ENCODE measurements at regions not wholly inside any gene's neighbourhood (a gene's known extent, or its start where the extent isn't known, plus 50 kb on each side); places are given as distances from the start of the nearest gene placed in this dataset.
"Not testable (repeated sequence)": the region's sequence is repeated elsewhere in the genome, so short reads cannot be mapped to it uniquely, and the experiment has no call there.

DNA sequence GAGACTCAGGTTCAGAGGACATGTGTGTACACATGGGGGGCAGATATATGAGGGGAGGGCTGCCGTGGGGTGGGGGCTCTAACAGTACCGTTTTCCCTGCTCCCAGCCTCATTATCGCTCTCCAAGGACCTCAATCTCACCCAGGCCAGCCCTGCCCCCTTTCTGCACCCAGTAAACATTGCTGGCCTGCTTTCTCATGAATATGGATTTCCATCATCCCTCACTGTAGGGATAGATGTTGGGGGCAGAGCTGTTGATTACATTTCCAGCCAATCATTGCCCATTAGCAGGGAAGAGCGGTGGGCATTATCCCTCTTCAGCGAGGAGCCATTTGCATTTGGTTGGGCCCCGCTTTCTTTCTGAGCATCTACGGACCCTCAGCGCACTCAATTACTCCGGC lies 273.8 kb downstream of the RPS6KC1 start:
- no peak for DNase-seq

DNA sequence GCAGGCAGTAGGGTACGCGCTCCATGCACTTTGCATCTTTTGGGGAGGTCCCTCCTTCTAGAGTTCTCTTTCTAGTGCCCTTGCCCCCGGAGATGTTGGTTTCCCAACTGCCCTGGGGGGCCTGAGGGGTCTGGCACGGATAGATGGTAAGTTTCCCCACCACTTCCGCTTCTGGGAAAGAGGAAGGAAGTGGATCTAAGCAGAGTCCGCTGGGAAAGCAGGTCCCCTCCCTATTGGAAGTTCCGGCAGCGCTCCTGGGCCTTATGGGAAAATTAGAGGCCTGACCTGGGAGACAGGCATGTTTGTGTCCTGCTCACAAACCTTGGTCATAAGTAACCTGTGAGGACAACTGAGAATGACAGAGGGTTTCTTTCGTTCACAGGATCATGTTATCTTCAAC lies 274.4 kb downstream of the RPS6KC1 start:
- no peak for DNase-seq

DNA sequence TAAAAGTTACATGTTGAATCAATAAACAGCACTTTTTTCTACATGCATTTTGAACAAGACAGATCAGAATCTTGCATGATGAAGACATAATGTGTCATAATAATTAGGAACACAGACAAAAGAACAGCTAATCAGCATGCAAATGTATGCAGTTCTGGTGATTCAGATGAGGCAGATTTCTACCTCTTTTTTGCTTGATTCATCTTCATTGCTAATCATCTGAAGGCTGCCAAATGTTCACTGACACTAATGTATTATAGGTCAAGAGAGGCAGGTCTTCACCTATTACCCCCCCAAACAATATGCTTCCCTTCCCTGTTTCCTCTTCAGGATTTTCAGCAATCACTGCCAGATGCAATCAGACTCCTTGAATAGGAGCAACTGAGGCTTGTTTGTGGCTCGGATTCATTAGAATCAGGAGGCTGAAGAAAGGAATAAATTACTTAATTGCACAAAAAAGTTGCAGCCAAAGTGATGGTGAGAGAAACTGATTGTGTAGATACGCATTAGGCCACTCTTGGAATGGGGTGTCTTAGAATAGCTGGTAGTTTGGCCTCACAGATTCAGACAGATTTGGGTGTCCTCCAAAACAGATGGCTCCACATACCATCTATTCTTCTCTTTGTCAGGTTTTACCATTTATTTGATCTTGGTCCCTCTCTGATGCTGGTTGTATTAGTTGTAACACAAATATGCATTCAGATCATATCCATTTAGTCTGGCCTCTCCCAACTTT lies 275.4 kb downstream of the RPS6KC1 start:
- DNase-seq = no peak

GRCh38 chr1:213327017-213327667 lies 276.1 kb downstream of the RPS6KC1 start:
- no peak for DNase-seq

DNA sequence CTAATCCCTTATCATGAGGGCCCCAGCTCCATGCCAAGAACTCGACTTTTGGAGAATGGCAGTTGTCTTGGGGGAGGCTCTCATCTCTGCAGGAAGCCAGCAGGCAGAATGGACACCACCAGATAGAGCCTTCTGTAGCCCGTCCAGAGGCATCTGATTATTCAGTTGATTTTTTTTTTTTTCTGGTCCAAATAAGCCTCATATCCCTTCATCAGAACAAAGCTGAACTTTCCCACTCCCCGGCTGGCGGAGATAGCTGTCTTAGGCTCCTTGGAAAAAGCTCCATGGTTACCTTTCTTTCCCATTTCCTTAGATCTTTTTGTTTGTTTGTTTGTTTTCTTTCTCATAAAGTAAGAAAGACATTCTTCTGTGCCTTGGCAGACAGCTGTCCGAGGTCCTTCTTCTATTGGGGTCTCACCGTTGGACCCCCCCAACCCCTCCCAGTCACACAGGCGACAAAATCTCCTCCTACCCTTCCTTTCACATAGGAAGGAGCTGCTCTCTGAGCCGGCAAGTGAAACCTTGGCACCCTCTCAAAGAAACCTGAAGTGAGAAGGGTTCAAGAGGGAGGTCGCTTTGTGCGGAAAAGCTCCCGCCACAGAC lies 278.5 kb downstream of the RPS6KC1 start:
- no peak for DNase-seq

- DNase-seq = no peak
These were observed 279.2 kb downstream of the RPS6KC1 start for GRCh38 chr1:213330281-213330680.

- no peak for DNase-seq
These were observed 280.7 kb downstream of the RPS6KC1 start for GRCh38 chr1:213331631-213332175.

DNA sequence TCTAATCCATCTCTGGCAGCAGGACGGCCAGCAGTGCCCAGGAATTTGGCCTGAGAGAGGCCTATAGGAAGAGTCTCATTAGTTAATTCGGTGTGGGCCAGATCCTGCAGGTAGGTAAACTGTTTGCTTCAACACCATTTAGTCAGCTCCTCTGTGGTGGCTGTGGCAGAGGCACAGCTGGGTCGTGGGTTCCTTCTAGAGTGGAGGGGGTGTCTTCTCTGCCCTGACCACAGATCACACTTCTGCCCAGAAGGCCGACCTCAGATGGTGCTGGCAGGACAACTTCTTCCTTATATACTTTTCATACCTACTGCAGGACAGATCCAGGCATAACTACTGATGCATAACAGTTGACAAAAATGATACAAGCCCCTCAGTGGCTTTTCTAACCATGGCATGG lies 281.4 kb downstream of the RPS6KC1 start:
- DNase-seq = no peak

- DNase-seq = no peak
These were observed 282.1 kb downstream of the RPS6KC1 start for GRCh38 chr1:213333121-213333520.

DNA sequence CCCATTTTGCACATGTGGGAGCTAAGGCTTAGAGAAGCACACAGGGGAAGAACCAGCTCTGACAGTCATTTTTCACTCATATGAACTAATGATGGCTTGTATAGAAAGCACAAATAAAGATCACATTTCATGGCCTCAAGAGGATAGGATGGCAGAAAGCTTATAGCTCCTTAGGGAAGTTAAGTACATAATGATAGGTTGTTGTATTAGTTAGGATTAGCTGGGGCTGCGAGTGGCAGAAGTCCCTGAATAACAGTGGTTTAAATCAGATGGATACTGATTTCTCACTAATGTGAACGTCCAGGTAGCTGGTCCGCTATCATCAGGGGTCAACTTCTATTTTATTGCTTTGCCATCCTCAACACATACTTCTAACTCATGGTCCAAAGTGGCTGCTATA lies 284.0 kb downstream of the RPS6KC1 start:
- DNase-seq = no peak

DNA sequence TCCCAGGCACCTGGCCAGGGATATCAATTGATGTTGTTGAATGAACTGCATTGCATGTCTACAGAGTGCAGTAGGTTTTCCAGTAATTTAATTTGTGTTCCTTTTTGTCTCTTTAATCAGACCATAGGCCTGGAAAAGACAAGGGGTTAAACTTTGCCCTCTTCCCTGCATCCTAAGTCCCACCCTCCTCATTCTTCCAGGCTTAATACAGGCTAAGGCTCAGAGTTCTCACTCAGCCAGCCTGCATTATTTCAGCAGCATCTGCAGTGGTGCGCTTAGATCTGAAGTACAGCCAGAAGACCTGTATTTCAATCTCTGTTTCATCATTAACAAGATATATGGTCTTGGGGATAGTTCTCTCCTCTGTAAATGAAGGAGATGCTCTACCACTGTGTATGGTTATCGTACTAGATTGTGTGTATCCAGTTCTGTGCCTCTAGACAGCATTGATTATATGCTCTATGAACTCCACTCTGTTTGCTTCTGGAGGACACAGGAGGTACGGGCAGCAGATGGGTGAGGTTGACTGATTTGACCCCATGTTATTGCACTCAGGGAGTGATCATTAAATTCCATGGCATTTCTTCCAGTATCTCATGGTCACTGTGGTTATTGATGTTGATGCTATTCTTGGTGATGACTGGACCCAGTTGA lies 286.1 kb downstream of the RPS6KC1 start:
- DNase-seq = no peak

DNA sequence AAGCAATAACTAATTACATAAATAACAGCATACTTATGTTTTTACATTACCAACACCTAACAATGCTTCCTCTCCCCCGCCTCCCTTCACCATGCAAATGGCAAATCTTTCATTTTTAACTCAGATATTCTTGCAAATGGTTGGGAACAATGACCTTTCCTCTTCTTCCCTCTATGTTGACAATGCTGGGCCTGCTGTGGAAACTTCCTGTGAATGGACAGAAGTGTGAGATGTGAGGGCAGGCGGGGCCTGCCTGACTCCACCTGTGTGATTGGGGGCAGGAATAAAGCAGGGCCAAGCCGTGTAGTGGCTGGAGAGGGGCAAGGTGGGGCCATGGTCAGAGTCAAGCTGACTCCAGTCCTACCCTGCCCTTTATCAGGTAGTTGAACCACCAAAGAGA lies 289.6 kb downstream of the RPS6KC1 start:
- DNase-seq = no peak

DNA sequence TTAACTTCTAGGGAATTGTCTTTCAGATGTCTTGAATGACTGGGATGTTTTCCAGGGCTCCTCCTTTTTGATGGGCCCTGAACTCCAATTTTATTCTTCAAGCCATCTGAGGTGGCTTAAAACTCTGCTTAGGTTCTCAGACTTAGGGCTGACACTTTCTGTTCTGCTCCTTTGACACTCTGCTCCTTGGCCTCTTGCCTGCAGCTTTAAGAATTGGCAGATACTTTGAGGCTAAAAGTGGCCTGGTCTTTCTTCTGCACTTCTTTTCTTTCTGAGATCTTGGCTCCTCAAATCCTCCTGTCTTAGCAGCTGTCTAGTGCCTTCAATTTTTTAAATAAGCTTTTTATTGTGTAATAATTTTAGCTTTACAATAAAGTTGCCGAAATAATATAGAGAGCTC lies 294.6 kb downstream of the RPS6KC1 start:
- no peak for DNase-seq

- DNase-seq = no peak
These were observed 306.4 kb downstream of the RPS6KC1 start for GRCh38 chr1:213357403-213357802.

GRCh38 chr1:213358368-213358767 lies 307.3 kb downstream of the RPS6KC1 start:
- not testable (repeated sequence) for DNase-seq

DNA sequence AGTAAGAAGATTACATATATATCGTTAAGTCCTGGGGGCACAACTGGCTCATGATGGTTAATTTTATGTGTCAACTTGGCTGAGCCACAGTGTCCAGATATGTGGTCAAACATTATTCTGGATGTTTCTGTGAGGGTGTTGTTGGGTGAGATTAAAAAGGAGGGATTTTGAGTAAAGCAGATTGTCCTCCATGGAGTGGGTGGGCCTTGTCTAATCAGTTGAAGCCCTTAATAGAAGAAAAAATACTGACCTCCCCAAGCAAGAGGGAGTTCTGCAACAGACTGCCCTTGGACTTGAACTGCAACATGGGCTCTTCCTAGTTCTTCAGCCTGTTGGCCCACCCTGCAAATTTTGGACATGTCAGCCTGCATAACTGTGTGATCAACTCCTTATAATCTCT lies 311.6 kb downstream of the RPS6KC1 start:
- DNase-seq = no peak

DNA sequence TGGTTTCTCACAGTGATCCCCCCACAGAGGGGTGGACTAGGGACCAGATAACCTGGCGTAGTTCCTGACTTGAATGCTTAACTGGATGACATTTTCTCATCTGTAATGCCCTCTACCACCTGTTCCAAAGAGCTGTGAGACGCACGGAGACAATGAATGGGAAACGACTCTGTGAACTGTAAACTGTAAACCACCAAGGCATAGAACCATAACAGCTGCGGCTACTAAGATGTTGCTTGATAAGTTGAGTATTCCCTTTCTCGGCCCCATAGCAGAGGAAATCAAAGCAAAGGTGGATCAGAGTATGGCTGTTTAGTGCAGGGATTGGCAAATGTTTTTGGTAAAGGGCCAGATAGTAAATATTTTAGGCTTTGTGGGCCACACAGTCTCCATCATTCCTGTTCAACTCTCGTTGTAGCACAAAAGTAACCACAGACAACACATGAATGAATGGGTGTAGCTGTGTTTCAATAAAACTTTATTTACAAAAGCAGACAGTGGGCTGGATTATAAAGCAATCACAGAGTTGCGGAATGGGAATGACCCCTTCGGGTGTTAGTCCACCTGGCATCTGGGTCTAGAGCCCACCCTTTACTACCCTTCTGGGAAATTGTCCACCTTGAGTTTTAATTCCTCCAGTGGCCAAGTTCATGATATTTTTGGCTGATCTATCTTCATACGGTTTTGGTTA lies 315.2 kb downstream of the RPS6KC1 start:
- DNase-seq = no peak

DNA sequence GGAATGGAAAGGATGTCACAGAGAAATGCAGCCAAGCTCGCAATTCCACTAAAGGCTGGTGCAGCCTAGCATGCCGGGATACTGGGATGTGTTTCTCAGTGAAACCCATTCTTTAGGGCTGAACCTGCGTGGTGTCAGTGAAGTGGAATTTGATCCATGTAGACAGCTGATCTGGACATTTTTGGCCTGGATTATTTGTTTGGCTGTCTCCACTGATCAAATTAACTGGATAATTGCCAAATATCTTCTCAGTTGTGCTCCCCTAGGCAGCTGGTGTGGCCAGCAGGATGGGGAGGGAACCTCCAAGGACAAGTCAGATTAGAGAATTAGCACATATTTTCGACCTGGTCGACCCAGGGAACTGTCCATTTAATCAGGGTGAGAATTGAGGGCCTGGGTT lies 318.4 kb downstream of the RPS6KC1 start:
- no peak for DNase-seq

GRCh38 chr1:213370523-213370922 lies 319.5 kb downstream of the RPS6KC1 start:
- no peak for DNase-seq

GRCh38 chr1:213371525-213371846 lies 320.4 kb downstream of the RPS6KC1 start:
- DNase-seq = no peak

DNA sequence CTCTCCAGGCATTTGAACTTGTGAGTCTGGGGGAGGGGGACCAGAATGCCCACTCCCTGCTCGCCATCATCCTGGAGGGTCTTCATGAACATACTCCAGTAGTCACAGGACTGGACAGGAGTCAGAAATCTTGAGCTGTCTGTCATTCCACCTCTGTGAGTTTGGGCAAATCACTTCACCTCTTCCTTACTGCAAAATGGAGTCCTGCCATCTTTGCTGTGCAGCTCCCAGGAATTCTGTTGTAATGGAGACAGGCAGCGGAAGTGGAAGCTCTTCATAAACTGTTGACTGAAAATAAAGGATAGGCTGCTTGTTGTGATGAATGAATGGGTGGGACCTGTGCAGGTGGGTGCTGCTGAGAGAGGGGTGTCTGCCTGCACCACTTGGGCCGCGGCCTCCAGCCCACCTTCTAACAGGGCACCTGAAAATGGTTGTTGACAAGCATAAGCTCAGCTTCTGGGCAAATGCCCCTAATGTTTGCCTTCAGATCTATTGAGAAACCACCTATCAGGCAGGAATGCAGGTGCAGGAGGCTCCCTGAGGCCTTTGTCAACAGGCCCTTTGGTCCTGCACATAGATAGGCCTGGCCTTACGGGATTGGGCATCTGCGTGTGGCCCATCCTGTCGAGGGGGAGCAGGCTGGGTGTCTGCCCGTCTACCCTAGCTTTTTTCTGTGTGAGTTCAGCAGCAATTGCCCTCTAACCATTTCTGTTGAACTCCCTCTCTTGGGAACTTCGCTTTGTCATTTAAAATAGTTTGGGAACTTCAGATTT lies 321.0 kb downstream of the RPS6KC1 start:
- no peak for DNase-seq

GRCh38 chr1:213374369-213374768 lies 323.3 kb downstream of the RPS6KC1 start:
- peak; percentile 30 for DNase-seq
